Bronchial epithelial cell (primary cell): ENCODE measurements at regions not wholly inside any gene's neighbourhood (a gene's known extent, or its start where the extent isn't known, plus 50 kb on each side); places are given as distances from the start of the nearest gene placed in this dataset.

Source experiments
- DNase-seq: peaks from one replicate; pipeline ENCODE4 v3.0.0-alpha.2; 2010; ENCODE audit warnings: low read depth
- FAIRE-seq: peaks from 2 replicates; lab custom pipeline; 2011; peaks lifted over from hg19 to GRCh38; lab: Jason Lieb, UNC
- H3K27me3 ChIP-seq: 2 replicates; pipeline ENCODE4 v1.5.1; 2011; ENCODE audit warnings: low read length; ENCODE audit not compliant: control insufficient read depth, insufficient read depth
- H3K36me3 ChIP-seq: 2 replicates; pipeline ENCODE4 v1.5.1; 2011; ENCODE audit warnings: low read length; ENCODE audit not compliant: control insufficient read depth, insufficient read depth
- H3K4me3 ChIP-seq: 2 replicates; pipeline ENCODE4 v1.5.1; 2011; ENCODE audit warnings: mild to moderate bottlenecking, low read depth, low read length, control low read depth
- CTCF ChIP-seq: IDR thresholded peaks from 2 replicates; pipeline ENCODE4 v1.5.1; 2011; ENCODE audit warnings: mild to moderate bottlenecking, moderate library complexity, low read length, control low read depth, inconsistent platforms; ENCODE audit not compliant: insufficient read depth, severe bottlenecking

- Histone ChIP-seq H3K4me3 (no peak overlapping the region), H3K36me3 (no peaks in the 10 kb centered on the region), H3K27me3 (no peaks in the 10 kb centered on the region)
- FAIRE-seq (no peak), DNase-seq (no peak)
- no peak for TF ChIP-seq CTCF
These were observed 131.9 kb downstream of the NOL4 start for GRCh38 chr18:34092796-34093195.

DNA sequence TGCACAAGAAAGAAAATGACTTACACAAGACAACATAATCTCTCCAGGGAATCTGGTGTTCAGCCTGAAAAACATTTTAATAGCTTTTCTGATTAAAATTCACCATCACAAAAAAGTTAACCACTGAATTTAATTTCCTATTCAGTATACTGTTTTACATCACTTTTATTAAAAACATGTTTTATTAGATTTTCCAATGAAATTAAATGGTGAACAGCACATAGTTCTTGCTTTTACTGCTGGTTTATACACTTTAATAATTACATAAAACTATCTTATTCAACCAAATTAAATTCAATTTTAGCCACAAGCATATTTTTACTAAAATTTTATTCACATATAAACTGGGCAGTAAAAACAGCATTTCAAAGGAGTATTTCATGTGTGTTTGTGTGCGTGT is 138.3 kb downstream of the NOL4 start:
- H3K4me3 ChIP-seq = no peak overlapping the region
- FAIRE-seq (no peak), DNase-seq (no peak)
- no peaks in the 10 kb centered on the region for H3K27me3 ChIP-seq
- no peaks in the 10 kb centered on the region for H3K36me3 ChIP-seq
- TF ChIP-seq CTCF = no peak

- DNase-seq = no peak
- Histone ChIP-seq H3K36me3 (no peaks in the 10 kb centered on the region), H3K27me3 (no peaks in the 10 kb centered on the region), H3K4me3 (no peak overlapping the region)
- TF ChIP-seq CTCF = no peak
- peak; percentile 28 for FAIRE-seq
These were observed 139.5 kb downstream of the NOL4 start for GRCh38 chr18:34085140-34085739.

GRCh38 chr18:34084635-34085034 is 140.1 kb downstream of the NOL4 start:
- DNase-seq (no peak), FAIRE-seq (no peak)
- TF ChIP-seq CTCF = no peak

GRCh38 chr18:34083910-34084535 is 140.7 kb downstream of the NOL4 start:
- H3K36me3 ChIP-seq = no peaks in the 10 kb centered on the region
- DNase-seq (no peak), FAIRE-seq (no peak)
- no peaks in the 10 kb centered on the region for H3K27me3 ChIP-seq
- no peak for TF ChIP-seq CTCF
- H3K4me3 ChIP-seq = no peak overlapping the region

More at GRCh38 chr18:34084635-34085034, 140.1 kb downstream of the NOL4 start:
- Histone ChIP-seq H3K4me3 (no peak overlapping the region), H3K36me3 (no peaks in the 10 kb centered on the region), H3K27me3 (no peaks in the 10 kb centered on the region)
